ENCODE measurements at regions not wholly inside any gene's neighbourhood (a gene's known extent, or its start where the extent isn't known, plus 50 kb on each side); places are given as distances from the start of the nearest gene placed in this dataset.
A peak's percentile ranks its signal among the peaks of the same experiment; 100 is the strongest.

GRCh38 chr7:132733860-132734259 is 157.6 kb upstream of the PLXNA4 start:
- DNase-seq: no peak

- DNase-seq: peak; percentile 9
These were observed 156.1 kb upstream of the PLXNA4 start for GRCh38 chr7:132732321-132732865.

GRCh38 chr7:132730105-132730504 is 153.8 kb upstream of the PLXNA4 start:
- DNase-seq: no peak

- no peak for DNase-seq
These were observed 147.3 kb upstream of the PLXNA4 start for GRCh38 chr7:132723506-132724081.

GRCh38 chr7:132720835-132721234 is 144.6 kb upstream of the PLXNA4 start:
- no peak for DNase-seq

- no peak for DNase-seq
These were observed 137.6 kb upstream of the PLXNA4 start for GRCh38 chr7:132713893-132714292.

- no peak for DNase-seq
These were observed 133.8 kb upstream of the PLXNA4 start for GRCh38 chr7:132709971-132710567.

- no peak for DNase-seq
These were observed 132.2 kb upstream of the PLXNA4 start for GRCh38 chr7:132708470-132708869.

GRCh38 chr7:132705146-132705545 is 128.9 kb upstream of the PLXNA4 start:
- DNase-seq: no peak

GRCh38 chr7:132703742-132704141 is 127.5 kb upstream of the PLXNA4 start:
- DNase-seq: no peak

GRCh38 chr7:132697003-132697402 is 120.7 kb upstream of the PLXNA4 start:
- DNase-seq: no peak

- DNase-seq: no peak
These were observed 120.1 kb upstream of the PLXNA4 start for GRCh38 chr7:132696332-132696731.

GRCh38 chr7:132691201-132691600 is 114.9 kb upstream of the PLXNA4 start:
- no peak for DNase-seq

GRCh38 chr7:132690174-132690573 is 113.9 kb upstream of the PLXNA4 start:
- DNase-seq: no peak

- DNase-seq: no peak
These were observed 111.7 kb upstream of the PLXNA4 start for GRCh38 chr7:132687981-132688383.

- no peak for DNase-seq
These were observed 110.7 kb upstream of the PLXNA4 start for GRCh38 chr7:132687016-132687415.

- no peak for DNase-seq
These were observed 109.0 kb upstream of the PLXNA4 start for GRCh38 chr7:132685277-132685676.

- no peak for DNase-seq
These were observed 107.8 kb upstream of the PLXNA4 start for GRCh38 chr7:132683896-132684690.

- no peak for DNase-seq
These were observed 105.7 kb upstream of the PLXNA4 start for GRCh38 chr7:132681951-132682350.

GRCh38 chr7:132680590-132680989 is 104.3 kb upstream of the PLXNA4 start:
- DNase-seq: no peak

- DNase-seq: no peak
These were observed 102.4 kb upstream of the PLXNA4 start for GRCh38 chr7:132678656-132679055.

GRCh38 chr7:132677918-132678317 is 101.6 kb upstream of the PLXNA4 start:
- DNase-seq: peak; percentile 54

GRCh38 chr7:132672200-132672990 is 96.1 kb upstream of the PLXNA4 start:
- no peak for DNase-seq

Data from retina (tissue), 1 donor.